H1 (cell line): ENCODE measurements at regions not wholly inside any gene's neighbourhood (a gene's known extent, or its start where the extent isn't known, plus 50 kb on each side); places are given as distances from the start of the nearest gene placed in this dataset.

Experiments
- CTCF ChIA-PET: fragments of 300-600 bp; sonication (Branson Sonifier 250); formaldehyde crosslinking; loops from one replicate; lab custom pipeline; 2021; ENCODE audit not compliant: partially characterized antibody; lab: Charles Lee
- POLR2A ChIA-PET: fragments of 300-600 bp; sonication (Branson Sonifier 250); formaldehyde crosslinking; loops from one replicate; lab custom pipeline; 2021; ENCODE audit warnings: inconsistent platforms; ENCODE audit not compliant: partially characterized antibody; lab: Charles Lee
- DNase-seq, 2 experiments: peaks; one replicate each; pipeline versions ENCODE4 v3.0.0 to v3.0.0-alpha.2; 2010 to 2022; ENCODE audit warnings: low spot score in 2 of 2, low read depth in 1 of 2, mixed read lengths in 1 of 2
- FAIRE-seq: peaks from 2 replicates; lab custom pipeline; 2011; peaks lifted over from hg19 to GRCh38; lab: Jason Lieb, UNC
- H2AFZ ChIP-seq: 2 replicates; pipeline ENCODE4 v1.8.1; 2012; ENCODE audit warnings: low read length, inconsistent platforms
- H2AK5ac ChIP-seq: 2 replicates; pipeline ENCODE4 v1.6.1; 2013; ENCODE audit warnings: low read depth, low read length
- H2BK120ac ChIP-seq: replicated peaks from 2 replicates; pipeline ENCODE3; 2013; ENCODE audit warnings: low read depth, low read length, inconsistent platforms
- H2BK12ac ChIP-seq: 2 replicates; pipeline ENCODE4 v1.6.1; 2013; ENCODE audit warnings: low read depth, low read length
- H2BK15ac ChIP-seq: 2 replicates; pipeline ENCODE4 v1.6.1; 2013; ENCODE audit warnings: low read length
- H2BK20ac ChIP-seq: 2 replicates; pipeline ENCODE4 v1.6.1; 2013; ENCODE audit warnings: low read length
- H2BK5ac ChIP-seq: 2 replicates; pipeline ENCODE4 v1.6.1; 2013; ENCODE audit warnings: low read depth, low read length
- H3K14ac ChIP-seq: 2 replicates; pipeline ENCODE4 v1.6.1; 2013; ENCODE audit warnings: inconsistent platforms; ENCODE audit not compliant: insufficient read length
- H3K18ac ChIP-seq: 2 replicates; pipeline ENCODE4 v1.6.1; 2013; ENCODE audit warnings: low read length; ENCODE audit errors: extremely low read depth
- H3K23ac ChIP-seq: 2 replicates; pipeline ENCODE4 v1.6.1; 2013; ENCODE audit warnings: inconsistent platforms; ENCODE audit not compliant: insufficient read length
- H3K23me2 ChIP-seq: 2 replicates; pipeline ENCODE4 v1.6.1; 2013; ENCODE audit warnings: low read depth, low read length
- H3K27ac ChIP-seq: 2 replicates; pipeline ENCODE4 v1.6.1; 2011; ENCODE audit warnings: low read depth, low read length, inconsistent platforms
- H3K27me3 ChIP-seq, 4 experiments: replicated peaks in 1 of 4; 1 replicate in 1 of 4; 2 replicates in 3 of 4; pipeline versions ENCODE4 v1.6.1 to v1.8.1; 2011 to 2013; ENCODE audit warnings: low read length in 3 of 4, mild to moderate bottlenecking in 3 of 4, inconsistent platforms in 2 of 4, mixed read lengths in 2 of 4, moderate library complexity in 1 of 4; ENCODE audit not compliant: control insufficient read depth in 3 of 4, insufficient read depth in 3 of 4; ENCODE audit errors: extremely low read depth in 1 of 4
- H3K36me3 ChIP-seq, 4 experiments: 2 replicates each; pipeline versions ENCODE4 v1.6.1 to v1.8.1; 2011 to 2013; ENCODE audit warnings: mild to moderate bottlenecking in 4 of 4, low read length in 3 of 4, moderate library complexity in 2 of 4, control low read depth in 1 of 4, inconsistent platforms in 1 of 4; ENCODE audit not compliant: insufficient read depth in 4 of 4, control insufficient read depth in 2 of 4
- H3K4ac ChIP-seq: replicated peaks from 2 replicates; pipeline ENCODE3; 2013; ENCODE audit warnings: low read length, low read depth, mixed read lengths, inconsistent platforms; ENCODE audit not compliant: insufficient read length
- H3K4me1 ChIP-seq, 4 experiments: replicated peaks in 1 of 4; 1 replicate in 1 of 4; 2 replicates in 3 of 4; pipeline versions ENCODE4 v1.6.1 to v1.8.1; 2011 to 2013; ENCODE audit warnings: low read length in 3 of 4, inconsistent platforms in 2 of 4, mixed read lengths in 1 of 4; ENCODE audit not compliant: insufficient read depth in 4 of 4, control insufficient read depth in 3 of 4
- H3K4me2 ChIP-seq, 2 experiments: 2 replicates each; pipeline versions ENCODE4 v1.6.1 to v1.8.1; 2011 to 2013; ENCODE audit warnings: low read depth in 2 of 2, low read length in 2 of 2, control low read depth in 1 of 2, inconsistent platforms in 1 of 2, mild to moderate bottlenecking in 1 of 2; ENCODE audit not compliant: insufficient read depth in 1 of 2
- H3K4me3 ChIP-seq, 4 experiments: fragments of 200-600, 300-600 bp in 1 of 4; sonication (generic), shearing (Covaris generic), sonication (Bioruptor Twin) in 1 of 4; 2 replicates each; pipeline versions ENCODE4 v1.5.1 to v1.8.1; 2011 to 2016; ENCODE audit warnings: low read length in 4 of 4, low read depth in 3 of 4, control low read depth in 2 of 4, inconsistent platforms in 2 of 4, mild to moderate bottlenecking in 2 of 4, mixed read lengths in 1 of 4, moderate library complexity in 1 of 4; ENCODE audit not compliant: insufficient read depth in 2 of 4; ENCODE audit errors: extremely low read depth in 1 of 4
- H3K56ac ChIP-seq: replicated peaks from 2 replicates; pipeline ENCODE3; 2013; ENCODE audit warnings: low read depth, mild to moderate bottlenecking, mixed read lengths, low read length, inconsistent platforms; ENCODE audit not compliant: insufficient read length
- H3K79me1 ChIP-seq: 2 replicates; pipeline ENCODE4 v1.6.1; 2013; ENCODE audit warnings: low read depth, low read length, control low read depth
- H3K79me2 ChIP-seq, 2 experiments: 2 replicates each; pipeline versions ENCODE4 v1.6.1 to v1.8.1; 2012 to 2013; ENCODE audit warnings: low read length in 2 of 2, mild to moderate bottlenecking in 2 of 2, inconsistent platforms in 1 of 2; ENCODE audit not compliant: insufficient read depth in 2 of 2, control insufficient read depth in 1 of 2
- H3K9ac ChIP-seq, 4 experiments: replicated peaks in 1 of 4; 1 replicate in 1 of 4; 2 replicates in 3 of 4; pipeline versions ENCODE4 v1.6.1 to v1.8.1; 2011 to 2013; ENCODE audit warnings: low read depth in 3 of 4, low read length in 3 of 4, control low read depth in 2 of 4, mild to moderate bottlenecking in 2 of 4, moderate library complexity in 2 of 4, inconsistent platforms in 1 of 4; ENCODE audit errors: extremely low read depth in 1 of 4
- H3K9me3 ChIP-seq, 2 experiments: 2 replicates each; pipeline versions ENCODE4 v1.6.1 to v1.8.1; 2012 to 2013; ENCODE audit warnings: mild to moderate bottlenecking in 2 of 2, moderate library complexity in 2 of 2, control low read depth in 1 of 2, inconsistent platforms in 1 of 2, low read depth in 1 of 2, low read length in 1 of 2, mixed read lengths in 1 of 2; ENCODE audit not compliant: insufficient read depth in 2 of 2
- H4K20me1 ChIP-seq, 2 experiments: replicated peaks in 1 of 2; 2 replicates each; pipeline versions ENCODE3 to v1.8.1; 2011 to 2013; ENCODE audit warnings: inconsistent platforms in 2 of 2, low read length in 2 of 2, mild to moderate bottlenecking in 1 of 2; ENCODE audit not compliant: insufficient read depth in 2 of 2, control insufficient read depth in 1 of 2
- H4K5ac ChIP-seq: 2 replicates; pipeline ENCODE4 v1.6.1; 2013; ENCODE audit warnings: low read length, low read depth, mixed read lengths, inconsistent platforms; ENCODE audit not compliant: insufficient read length
- H4K8ac ChIP-seq: 2 replicates; pipeline ENCODE4 v1.8.0; 2013; ENCODE audit warnings: mild to moderate bottlenecking, moderate library complexity, low read length, inconsistent platforms; ENCODE audit not compliant: insufficient read depth; ENCODE audit errors: extremely low read depth
- H4K91ac ChIP-seq: replicated peaks from 2 replicates; pipeline ENCODE3; 2013; ENCODE audit warnings: low read length, mixed read lengths, inconsistent platforms; ENCODE audit not compliant: insufficient read length
- ATF3 ChIP-seq: IDR thresholded peaks from 2 replicates; pipeline ENCODE4 v1.6.1; 2011; ENCODE audit warnings: low read depth, mild to moderate bottlenecking, low read length; ENCODE audit not compliant: insufficient read depth
- CBX5 ChIP-seq: fragments of 300-800, 300-1000 bp; sonication (generic); IDR thresholded peaks from 2 replicates; pipeline ENCODE4 v1.7.1; 2016; ENCODE audit warnings: antibody characterized with exemption, low read length, low read depth
- CBX8 ChIP-seq: fragments of 300-800, 300-1000 bp; sonication (generic); IDR thresholded peaks from 2 replicates; pipeline ENCODE4 v1.7.1; 2016; ENCODE audit warnings: low read depth, low read length, borderline replicate concordance
- CTBP2 ChIP-seq: IDR thresholded peaks from 2 replicates; pipeline ENCODE4 v1.7.0; 2011; ENCODE audit warnings: borderline replicate concordance, mild to moderate bottlenecking, moderate library complexity, mixed read lengths, low read length; ENCODE audit not compliant: insufficient read depth, insufficient read length
- CTCF ChIP-seq, 3 experiments: IDR thresholded peaks; 1 replicate in 2 of 3; 2 replicates in 1 of 3; pipeline versions ENCODE4 v1.5.1 to v1.6.1; 2011; ENCODE audit warnings: low read length in 3 of 3, mild to moderate bottlenecking in 3 of 3, inconsistent platforms in 2 of 3, low read depth in 1 of 3, moderate library complexity in 1 of 3; ENCODE audit not compliant: insufficient read depth in 1 of 3; ENCODE audit errors: control extremely low read depth in 1 of 3
- GTF2F1 ChIP-seq: IDR thresholded peaks from 2 replicates; pipeline ENCODE4 v1.6.1; 2012; ENCODE audit warnings: low read depth, low read length, improper control_type of control experiment, borderline replicate concordance
- KDM1A ChIP-seq: fragments of 200-600, 300-600 bp; sonication (generic); IDR thresholded peaks from 2 replicates; pipeline ENCODE4 v1.7.1; 2016; ENCODE audit warnings: mild to moderate bottlenecking, low read length, borderline replicate concordance
- POLR2AphosphoS5 ChIP-seq: IDR thresholded peaks from 2 replicates; pipeline ENCODE4 v1.6.1; 2011; ENCODE audit warnings: low read depth, low read length
- SP4 ChIP-seq: IDR thresholded peaks from 2 replicates; pipeline ENCODE4 v1.6.1; 2012; ENCODE audit warnings: low read length, inconsistent platforms
- SUZ12 ChIP-seq: fragments of 200-600 bp; sonication (generic); IDR thresholded peaks from 2 replicates; pipeline ENCODE4 v1.6.1; 2012; ENCODE audit warnings: mild to moderate bottlenecking, inconsistent platforms, low read length, moderate library complexity, mixed read lengths
- TAF1 ChIP-seq: IDR thresholded peaks from 2 replicates; pipeline ENCODE4 v1.6.1; 2011; ENCODE audit warnings: mild to moderate bottlenecking, low read depth, low read length

- TF ChIP-seq CBX8 (no peak), ATF3 (no peak), POLR2AphosphoS5 (no peak), GTF2F1 (no peak), CTBP2 (no peak), SUZ12 (no peak), CTCF (IDR thresholded peaks at IDR 0.05; ENCODE audit: control extremely low read depth in 1 of 3, insufficient read depth in 1 of 3, low read depth in 1 of 3, low read length in 3 of 3) (no peak), TAF1 (no peak), SP4 (no peak), CBX5 (no peak), KDM1A (no peak)
- TF ChIP-seq, all 59 proteins: peak for 0
- no peak overlapping the region for H2BK120ac ChIP-seq
- H3K36me3 ChIP-seq, result no peaks in the 10 kb centered on the region
- no peak overlapping the region for H4K8ac ChIP-seq
- no peak overlapping the region for H2BK15ac ChIP-seq
- H3K14ac ChIP-seq, result no peak overlapping the region
- H3K4me3 ChIP-seq, result no peak overlapping the region
- no peak overlapping the region for H2AFZ ChIP-seq
- H4K91ac ChIP-seq, result no peak overlapping the region
- H3K27ac ChIP-seq, result no peak overlapping the region
- FAIRE-seq (no peak), DNase-seq (no peak)
- H3K23ac ChIP-seq, result no peak overlapping the region
- no peak overlapping the region for H2BK12ac ChIP-seq
- no peaks in the 10 kb centered on the region for H3K9me3 ChIP-seq
- no peaks in the 10 kb centered on the region for H3K4me1 ChIP-seq
- no peak overlapping the region for H2BK20ac ChIP-seq
- H4K20me1 ChIP-seq, result no peaks in the 10 kb centered on the region
- POLR2A ChIA-PET, result no interaction called here
- H3K4me2 ChIP-seq, result no peak overlapping the region
- H3K79me1 ChIP-seq, result no peaks in the 10 kb centered on the region
- no peak overlapping the region for H4K5ac ChIP-seq
- H3K9ac ChIP-seq, result no peak overlapping the region
- no peak overlapping the region for H3K18ac ChIP-seq
- no peak overlapping the region for H3K4ac ChIP-seq
- CTCF ChIA-PET, result no interaction called here
- H3K79me2 ChIP-seq, result no peaks in the 10 kb centered on the region
- H3K56ac ChIP-seq, result no peak overlapping the region
- H2BK5ac ChIP-seq, result no peak overlapping the region
- H3K27me3 ChIP-seq, result no peaks in the 10 kb centered on the region
- H2AK5ac ChIP-seq, result no peak overlapping the region
- no peaks in the 10 kb centered on the region for H3K23me2 ChIP-seq
Observed at GRCh38 chr1:68795956-68796355, 299.1 kb upstream of the DEPDC1 start.
